Peyer's patch (tissue), 4 donors: ENCODE measurements at regions not wholly inside any gene's neighbourhood (a gene's known extent, or its start where the extent isn't known, plus 50 kb on each side); places are given as distances from the start of the nearest gene placed in this dataset.
A peak's percentile ranks its signal among the peaks of the same experiment; 100 is the strongest.

Experiments
- DNase-seq, 3 donors: peaks; one replicate each; pipeline ENCODE4 v3.0.0-alpha.2; 2017 to 2019
- H3K27ac ChIP-seq, 4 donors: fragments of 200-600 bp; sonication (generic); one replicate each; pipeline ENCODE4 v1.5.1; 2016 to 2019
- H3K27me3 ChIP-seq, 2 donors: fragments of 200-600 bp; sonication (generic); one replicate each; pipeline ENCODE4 v1.5.1; 2019
- H3K36me3 ChIP-seq, 3 donors: fragments of 200-600 bp; sonication (generic); one replicate each; pipeline ENCODE4 v1.5.1; 2016 to 2019
- H3K4me1 ChIP-seq, 4 donors: fragments of 200-600 bp; sonication (generic); one replicate each; pipeline ENCODE4 v1.5.1; 2016 to 2019
- H3K4me3 ChIP-seq, 4 donors: fragments of 200-600 bp; sonication (generic); 1 replicate in 3 of 4; 2 replicates in 1 of 4; pipeline ENCODE4 v1.5.1; 2016 to 2019; ENCODE audit warnings: mild to moderate bottlenecking in 1 of 4
- H3K9me3 ChIP-seq, 4 donors: fragments of 200-600 bp; sonication (generic); one replicate each; pipeline ENCODE4 v1.5.1; 2016 to 2019; ENCODE audit warnings: mild to moderate bottlenecking in 1 of 4
- CTCF ChIP-seq, 6 experiments: fragments of 450-650 bp in 4 of 6; fragments of 200-600 bp in 2 of 6; sonication (generic) in 1 of 6; IDR thresholded peaks; one replicate each; pipeline ENCODE4 v1.5.1; 2017 to 2019; ENCODE audit warnings: antibody characterized with exemption in 6 of 6, mild to moderate bottlenecking in 3 of 6, moderate library complexity in 1 of 6
- POLR2A ChIP-seq, 2 donors: fragments of 450-650 bp; IDR thresholded peaks; one replicate each; pipeline ENCODE4 v1.5.1; 2017; ENCODE audit warnings: antibody characterized with exemption in 2 of 2, mild to moderate bottlenecking in 2 of 2, moderate library complexity in 2 of 2

GRCh38 chr10:78579576-78579975 is 489.2 kb upstream of the ZMIZ1 start:
- no peak for DNase-seq
- H3K9me3 ChIP-seq: no peaks in the 10 kb centered on the region
- peak overlapping the region in 2 of 4 donors; percentile 6 to 38 for H3K27ac ChIP-seq
- H3K36me3 ChIP-seq: no peaks in the 10 kb centered on the region
- no peak for TF ChIP-seq CTCF (IDR thresholded peaks at IDR 0.05)
- TF ChIP-seq POLR2A (IDR thresholded peaks at IDR 0.05): no peak
- no peak overlapping the region for H3K4me3 ChIP-seq
- H3K4me1 ChIP-seq: peaks cover 0 to 10% (median 0%) of the 10 kb centered on the region in 4 donors
- no peaks in the 10 kb centered on the region for H3K27me3 ChIP-seq

GRCh38 chr10:78579995-78580394 is 488.8 kb upstream of the ZMIZ1 start:
- peaks cover 0 to 10% (median 0%) of the 10 kb centered on the region in 4 donors for H3K4me1 ChIP-seq
- no peaks in the 10 kb centered on the region for H3K36me3 ChIP-seq
- H3K4me3 ChIP-seq: no peak overlapping the region
- no peaks in the 10 kb centered on the region for H3K9me3 ChIP-seq
- peak overlapping the region in 1 of 4 donors; percentile 6 for H3K27ac ChIP-seq
- TF ChIP-seq POLR2A (IDR thresholded peaks at IDR 0.05) (no peak), CTCF (IDR thresholded peaks at IDR 0.05) (no peak)
- no peak for DNase-seq
- no peaks in the 10 kb centered on the region for H3K27me3 ChIP-seq

- Histone ChIP-seq H3K9me3 (no peaks in the 10 kb centered on the region), H3K27me3 (no peaks in the 10 kb centered on the region), H3K27ac (no peak overlapping the region), H3K4me3 (no peak overlapping the region), H3K36me3 (no peaks in the 10 kb centered on the region), H3K4me1 (peaks cover 0 to 13% (median 0%) of the 10 kb centered on the region in 4 donors)
- no peak for DNase-seq
- no peak for TF ChIP-seq POLR2A (IDR thresholded peaks at IDR 0.05)
- no peak for TF ChIP-seq CTCF (IDR thresholded peaks at IDR 0.05)
Measured at GRCh38 chr10:78581133-78581694, 487.6 kb upstream of the ZMIZ1 start.

- TF ChIP-seq POLR2A (IDR thresholded peaks at IDR 0.05): no peak
- TF ChIP-seq CTCF (IDR thresholded peaks at IDR 0.05): no peak
- Histone ChIP-seq H3K9me3 (no peaks in the 10 kb centered on the region), H3K27ac (no peak overlapping the region), H3K36me3 (no peaks in the 10 kb centered on the region), H3K27me3 (no peaks in the 10 kb centered on the region), H3K4me3 (no peak overlapping the region), H3K4me1 (peaks cover 0 to 14% (median 0%) of the 10 kb centered on the region in 4 donors)
- no peak for DNase-seq
Measured at GRCh38 chr10:78582540-78582939, 486.2 kb upstream of the ZMIZ1 start.

- Histone ChIP-seq H3K36me3 (no peaks in the 10 kb centered on the region), H3K27ac (no peak overlapping the region), H3K4me3 (no peak overlapping the region), H3K4me1 (peaks cover 0 to 21% (median 0%) of the 10 kb centered on the region in 4 donors), H3K27me3 (no peaks in the 10 kb centered on the region), H3K9me3 (no peaks in the 10 kb centered on the region)
- no peak for TF ChIP-seq CTCF (IDR thresholded peaks at IDR 0.05)
- TF ChIP-seq POLR2A (IDR thresholded peaks at IDR 0.05): no peak
- DNase-seq: no peak
Measured at GRCh38 chr10:78584266-78584665, 484.5 kb upstream of the ZMIZ1 start.

GRCh38 chr10:78584681-78585080 is 484.1 kb upstream of the ZMIZ1 start:
- no peak overlapping the region for H3K4me3 ChIP-seq
- H3K4me1 ChIP-seq: peaks cover 0 to 18% (median 0%) of the 10 kb centered on the region in 4 donors
- H3K9me3 ChIP-seq: no peaks in the 10 kb centered on the region
- H3K36me3 ChIP-seq: no peaks in the 10 kb centered on the region
- H3K27me3 ChIP-seq: no peaks in the 10 kb centered on the region
- TF ChIP-seq POLR2A (IDR thresholded peaks at IDR 0.05): no peak
- TF ChIP-seq CTCF (IDR thresholded peaks at IDR 0.05): no peak
- no peak for DNase-seq
- H3K27ac ChIP-seq: no peak overlapping the region
